AG09309 (cell line): ENCODE measurements at regions not wholly inside any gene's neighbourhood (a gene's known extent, or its start where the extent isn't known, plus 50 kb on each side); places are given as distances from the start of the nearest gene placed in this dataset.

Experiments
- DNase-seq: peaks from one replicate; pipeline ENCODE4 v3.0.0-alpha.2; 2010; ENCODE audit warnings: low read depth
- H3K4me3 ChIP-seq: 2 replicates; pipeline ENCODE4 v1.5.1; 2011; ENCODE audit warnings: mild to moderate bottlenecking, low read depth, low read length, moderate library complexity; ENCODE audit not compliant: control insufficient read depth
- CTCF ChIP-seq: IDR thresholded peaks from 2 replicates; pipeline ENCODE4 v1.5.1; 2011; ENCODE audit warnings: mild to moderate bottlenecking, low read depth, low read length, inconsistent platforms; ENCODE audit not compliant: insufficient read depth, control insufficient read depth; ENCODE audit errors: missing control alignments

- DNase-seq = no peak
- H3K4me3 ChIP-seq = no peak overlapping the region
- no peak for TF ChIP-seq CTCF
Observed at GRCh38 chr10:128928231-128928836, 538.7 kb upstream of the MGMT start.

- H3K4me3 ChIP-seq = no peak overlapping the region
- no peak for TF ChIP-seq CTCF
- no peak for DNase-seq
Observed at GRCh38 chr10:128929131-128929530, 537.9 kb upstream of the MGMT start.

- no peak overlapping the region for H3K4me3 ChIP-seq
- TF ChIP-seq CTCF = no peak
- DNase-seq = no peak
Observed at GRCh38 chr10:128929767-128930166, 537.3 kb upstream of the MGMT start.

GRCh38 chr10:128930515-128930914 lies 536.5 kb upstream of the MGMT start:
- DNase-seq = no peak
- H3K4me3 ChIP-seq = no peak overlapping the region
- no peak for TF ChIP-seq CTCF

GRCh38 chr10:128932071-128932820 lies 534.8 kb upstream of the MGMT start:
- no peak for TF ChIP-seq CTCF
- no peak for DNase-seq
- no peak overlapping the region for H3K4me3 ChIP-seq

GRCh38 chr10:128934492-128934891 lies 532.5 kb upstream of the MGMT start:
- H3K4me3 ChIP-seq = no peak overlapping the region
- no peak for DNase-seq
- no peak for TF ChIP-seq CTCF
